Stimulated activated CD8-positive, alpha-beta memory T cell treated with anti-CD3 and anti-CD28 coated beads, Interleukin-7, amount 100 ng/mL, for 48 hours (primary cell): ENCODE measurements at regions not wholly inside any gene's neighbourhood (a gene's known extent, or its start where the extent isn't known, plus 50 kb on each side); places are given as distances from the start of the nearest gene placed in this dataset.
"Not testable (repeated sequence)": the region's sequence is repeated elsewhere in the genome, so short reads cannot be mapped to it uniquely, and the experiment has no call there.

Experiments used
- DNase-seq, 2 donors: peaks; one replicate each; pipeline ENCODE4 v3.0.0-alpha.2; 2020; ENCODE audit warnings: low read depth in 1 of 2; ENCODE audit errors: extremely low read depth in 1 of 2

- DNase-seq = no peak
These were observed 161.6 kb upstream of the MARCKS start for GRCh38 chr6:113695516-113695915.

GRCh38 chr6:113696960-113697359 lies 160.2 kb upstream of the MARCKS start:
- no peak for DNase-seq

- DNase-seq = no peak
These were observed 159.3 kb upstream of the MARCKS start for GRCh38 chr6:113697632-113698410.

GRCh38 chr6:113699239-113699638 lies 157.9 kb upstream of the MARCKS start:
- DNase-seq = no peak

GRCh38 chr6:113701552-113702254 lies 155.4 kb upstream of the MARCKS start:
- DNase-seq = no peak

GRCh38 chr6:113707194-113707593 lies 150.0 kb upstream of the MARCKS start:
- DNase-seq = no peak

GRCh38 chr6:113709936-113710509 lies 147.1 kb upstream of the MARCKS start:
- DNase-seq = no peak

- DNase-seq = no peak
These were observed 143.5 kb upstream of the MARCKS start for GRCh38 chr6:113713665-113714064.

- DNase-seq = no peak
These were observed 138.6 kb upstream of the MARCKS start for GRCh38 chr6:113718588-113718987.

GRCh38 chr6:113719064-113719463 lies 138.1 kb upstream of the MARCKS start:
- no peak for DNase-seq

- DNase-seq = no peak
These were observed 137.6 kb upstream of the MARCKS start for GRCh38 chr6:113719545-113719944.

GRCh38 chr6:113723182-113723581 lies 134.0 kb upstream of the MARCKS start:
- no peak for DNase-seq

- DNase-seq = not testable (repeated sequence)
These were observed 132.2 kb upstream of the MARCKS start for GRCh38 chr6:113724927-113725326.

GRCh38 chr6:113731541-113731940 lies 125.6 kb upstream of the MARCKS start:
- DNase-seq = no peak

GRCh38 chr6:113732384-113732966 lies 124.7 kb upstream of the MARCKS start:
- no peak for DNase-seq

- no peak for DNase-seq
These were observed 123.8 kb upstream of the MARCKS start for GRCh38 chr6:113733381-113733780.

- DNase-seq = no peak
These were observed 122.2 kb upstream of the MARCKS start for GRCh38 chr6:113734982-113735381.

- DNase-seq = no peak
These were observed 121.7 kb upstream of the MARCKS start for GRCh38 chr6:113735491-113735890.

- no peak for DNase-seq
These were observed 120.2 kb upstream of the MARCKS start for GRCh38 chr6:113736978-113737377.

- DNase-seq = no peak
These were observed 118.0 kb upstream of the MARCKS start for GRCh38 chr6:113739041-113739655.

- no peak for DNase-seq
These were observed 115.5 kb upstream of the MARCKS start for GRCh38 chr6:113741651-113742050.
